MM.1S (cell line): ENCODE measurements at regions not wholly inside any gene's neighbourhood (a gene's known extent, or its start where the extent isn't known, plus 50 kb on each side); places are given as distances from the start of the nearest gene placed in this dataset.

Source experiments
- EZH2 ChIP-seq: fragments of 300-600 bp; sonication (generic); optimal IDR thresholded peaks from 2 replicates; pipeline ENCODE3; 2017; ENCODE audit warnings: low read depth, mild to moderate bottlenecking, antibody characterized with exemption, low read length, mixed read lengths
- TF ChIP-seq, protein P1 (sequence below): fragments of 300-600 bp; sonication (generic); IDR thresholded peaks from 2 replicates; pipeline ENCODE4 v1.5.1; 2016; ENCODE audit warnings: antibody characterized with exemption, low read length, mixed read lengths

DNA sequence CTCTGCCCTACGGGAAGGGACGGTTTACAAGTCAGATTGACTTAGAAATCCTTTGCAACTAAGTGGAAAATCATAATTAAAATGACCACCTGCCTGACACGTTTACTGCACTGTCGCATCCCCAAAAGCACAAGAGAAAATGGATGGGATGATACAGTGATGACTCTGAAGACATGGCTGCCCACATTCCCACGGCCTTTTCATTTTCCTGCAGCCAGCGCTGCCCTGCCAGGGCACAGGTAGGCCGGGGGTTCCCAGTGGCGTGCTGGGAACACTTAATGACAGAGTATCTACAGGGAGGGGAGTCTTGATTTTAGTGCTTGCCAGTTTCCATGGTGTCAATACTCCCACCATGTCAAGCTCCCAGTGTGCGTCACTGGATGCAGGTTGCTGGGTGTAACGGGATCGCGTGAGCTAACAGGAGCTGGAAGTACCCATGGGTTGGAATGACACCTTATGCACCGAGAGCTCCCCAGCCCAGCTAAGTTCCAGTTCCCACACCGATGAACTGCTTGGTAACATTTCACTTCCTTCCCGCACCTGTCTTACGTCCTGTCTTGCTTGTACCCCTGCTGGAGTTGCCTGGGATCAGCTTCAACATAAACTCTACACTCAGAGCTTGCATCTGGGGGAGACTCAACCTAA lies 129.0 kb downstream of the ANKRD60 start:
- TF ChIP-seq, protein P1, sequence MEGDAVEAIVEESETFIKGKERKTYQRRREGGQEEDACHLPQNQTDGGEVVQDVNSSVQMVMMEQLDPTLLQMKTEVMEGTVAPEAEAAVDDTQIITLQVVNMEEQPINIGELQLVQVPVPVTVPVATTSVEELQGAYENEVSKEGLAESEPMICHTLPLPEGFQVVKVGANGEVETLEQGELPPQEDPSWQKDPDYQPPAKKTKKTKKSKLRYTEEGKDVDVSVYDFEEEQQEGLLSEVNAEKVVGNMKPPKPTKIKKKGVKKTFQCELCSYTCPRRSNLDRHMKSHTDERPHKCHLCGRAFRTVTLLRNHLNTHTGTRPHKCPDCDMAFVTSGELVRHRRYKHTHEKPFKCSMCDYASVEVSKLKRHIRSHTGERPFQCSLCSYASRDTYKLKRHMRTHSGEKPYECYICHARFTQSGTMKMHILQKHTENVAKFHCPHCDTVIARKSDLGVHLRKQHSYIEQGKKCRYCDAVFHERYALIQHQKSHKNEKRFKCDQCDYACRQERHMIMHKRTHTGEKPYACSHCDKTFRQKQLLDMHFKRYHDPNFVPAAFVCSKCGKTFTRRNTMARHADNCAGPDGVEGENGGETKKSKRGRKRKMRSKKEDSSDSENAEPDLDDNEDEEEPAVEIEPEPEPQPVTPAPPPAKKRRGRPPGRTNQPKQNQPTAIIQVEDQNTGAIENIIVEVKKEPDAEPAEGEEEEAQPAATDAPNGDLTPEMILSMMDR = no peak
- TF ChIP-seq EZH2 = no peak
